K562 (cell line): ENCODE measurements at regions not wholly inside any gene's neighbourhood (a gene's known extent, or its start where the extent isn't known, plus 50 kb on each side); places are given as distances from the start of the nearest gene placed in this dataset.

Experiments used
- ATAC-seq: fragments of 200-7000 bp; cut with Tn5 transposase; 3 replicates; pipeline ENCODE4 v1.9.1; 2020; ENCODE audit warnings: moderate library complexity
- BruUV-seq: library from RNA; stranded (reverse); fragments of 400-500 nt; replicated peaks from 2 replicates; lab custom pipeline; 2021; lab: Mats Ljungman, UMichigan
- CTCF ChIA-PET: fragments of 300-600 bp; formaldehyde crosslinking; extraction: SDS; loops from one replicate; lab custom pipeline; 2021; ENCODE audit warnings: low intra/inter-chr PET ratio; lab: Yijun Ruan, JAX
- POLR2A ChIA-PET: fragments of 300-600, 350-650 bp; sonication (Branson Sonifier 250); formaldehyde crosslinking; extraction: SDS; loops from one replicate; lab custom pipeline; 2021; ENCODE audit warnings: antibody characterized with exemption, inconsistent platforms; lab: Yijun Ruan, JAX
- DNase-seq, 4 experiments: peaks; one replicate each; pipeline versions ENCODE4 v3.0.0 to v3.0.0-alpha.2; 2011 to 2018; ENCODE audit warnings: low spot score in 3 of 4, mixed read lengths in 3 of 4; ENCODE audit errors: extremely low read depth in 1 of 4
- FAIRE-seq: peaks from 2 replicates; lab custom pipeline; 2011; peaks lifted over from hg19 to GRCh38; lab: Jason Lieb, UNC
- H2AFZ ChIP-seq: 2 replicates; pipeline ENCODE4 v1.6.0; 2011; ENCODE audit warnings: low read depth, low read length, control low read depth, inconsistent platforms
- H3K27ac ChIP-seq: fragments of 200-600 bp; 3 replicates; pipeline ENCODE4 v1.8.0; 2011; ENCODE audit warnings: low read depth, mild to moderate bottlenecking, control low read depth, inconsistent platforms, low read length, moderate library complexity, mixed read lengths; ENCODE audit errors: extremely low read depth
- H3K27me3 ChIP-seq, 2 experiments: fragments of 300-600 bp in 1 of 2; 2 replicates in 1 of 2; 3 replicates in 1 of 2; pipeline versions ENCODE4 v1.6.0 to v1.8.0; 2011; ENCODE audit warnings: inconsistent platforms in 2 of 2, low read length in 2 of 2, mild to moderate bottlenecking in 1 of 2, mixed read lengths in 1 of 2, moderate library complexity in 1 of 2; ENCODE audit not compliant: control insufficient read depth in 2 of 2, insufficient read depth in 2 of 2
- H3K36me3 ChIP-seq: fragments of 300-600 bp; 3 replicates; pipeline ENCODE4 v1.8.0; 2011; ENCODE audit warnings: mild to moderate bottlenecking, low read length, inconsistent platforms; ENCODE audit not compliant: control insufficient read depth, insufficient read depth
- H3K4me1 ChIP-seq, 2 experiments: fragments of 200-600 bp in 1 of 2; replicated peaks in 1 of 2; 2 replicates in 1 of 2; 3 replicates in 1 of 2; pipeline versions ENCODE4 v1.5.1 to v1.8.0; 2011; ENCODE audit warnings: inconsistent platforms in 2 of 2, low read length in 2 of 2, mild to moderate bottlenecking in 1 of 2, mixed read lengths in 1 of 2, moderate library complexity in 1 of 2; ENCODE audit not compliant: control insufficient read depth in 2 of 2, insufficient read depth in 2 of 2
- H3K4me2 ChIP-seq: 2 replicates; pipeline ENCODE4 v1.6.1; 2011; ENCODE audit warnings: low read length, control low read depth, inconsistent platforms, mixed read lengths; ENCODE audit not compliant: insufficient read depth
- H3K4me3 ChIP-seq: fragments of 200-600 bp; sonication (generic), shearing (Covaris generic); 2 replicates; pipeline ENCODE4 v1.5.1; 2016; ENCODE audit warnings: control low read depth, inconsistent platforms
- H3K79me2 ChIP-seq: fragments of 200-600 bp; 3 replicates; pipeline ENCODE4 v1.8.0; 2011; ENCODE audit warnings: low read length, inconsistent platforms; ENCODE audit not compliant: control insufficient read depth, insufficient read depth
- H3K9ac ChIP-seq, 2 experiments: 2 replicates each; pipeline versions ENCODE4 v1.6.0 to v1.6.1; 2011; ENCODE audit warnings: low read depth in 2 of 2, low read length in 2 of 2, control low read depth in 1 of 2, inconsistent platforms in 1 of 2, mild to moderate bottlenecking in 1 of 2, mixed read lengths in 1 of 2; ENCODE audit not compliant: insufficient read depth in 1 of 2
- H3K9me1 ChIP-seq: one replicate; pipeline ENCODE4 v1.6.0; 2011; ENCODE audit warnings: inconsistent platforms, mild to moderate bottlenecking, low read length, moderate library complexity; ENCODE audit not compliant: control insufficient read depth, insufficient read depth
- H3K9me3 ChIP-seq: replicated peaks from 2 replicates; pipeline ENCODE4 v1.5.1; 2011; ENCODE audit warnings: low read depth, low read length, inconsistent platforms; ENCODE audit not compliant: control insufficient read depth, insufficient read depth
- H4K20me1 ChIP-seq: replicated peaks from 2 replicates; pipeline ENCODE4 v1.6.1; 2011; ENCODE audit warnings: low read length, inconsistent platforms, mixed read lengths; ENCODE audit not compliant: control insufficient read depth, insufficient read depth
- BHLHE40 ChIP-seq: IDR thresholded peaks from 2 replicates; pipeline ENCODE4 v1.6.1; 2011; ENCODE audit warnings: low read length, improper control_type of control experiment
- HOXB6 ChIP-seq: fragments of 250-450 bp; sonication (Bioruptor Pico); IDR thresholded peaks from 2 replicates; pipeline ENCODE4 v1.5.1; 2022; ENCODE audit warnings: mild to moderate bottlenecking, borderline replicate concordance
- KLF13 ChIP-seq: fragments of 450-650 bp; IDR thresholded peaks from 2 replicates; pipeline ENCODE4 v1.6.1; 2016; ENCODE audit warnings: missing genetic modification characterization, low read depth, mild to moderate bottlenecking, missing compliant biosample characterization, moderate library complexity, borderline replicate concordance
- MAFG ChIP-seq: fragments of 450-650 bp; conservative IDR thresholded peaks from 2 replicates; pipeline ENCODE4 v1.6.1; 2016; ENCODE audit warnings: missing genetic modification characterization, missing compliant biosample characterization
- MED1 ChIP-seq: sonication (generic); formaldehyde crosslinking; IDR thresholded peaks from 2 replicates; pipeline ENCODE4 v1.8.1; 2023; ENCODE audit warnings: missing genetic modification reagents, borderline replicate concordance
- POLR2B ChIP-seq: fragments of 450-650 bp; IDR thresholded peaks from 2 replicates; pipeline ENCODE4 v1.6.1; 2018; ENCODE audit warnings: low read depth; ENCODE audit not compliant: partially characterized antibody
- ZNF639 ChIP-seq, 2 experiments: fragments of 200-800 bp in 1 of 2; sonication (Bioruptor generic) in 1 of 2; sonication (generic) in 1 of 2; formaldehyde crosslinking in 1 of 2; IDR thresholded peaks in 1 of 2; conservative IDR thresholded peaks in 1 of 2; 2 replicates each; pipeline versions ENCODE4 v1.5.0 to v1.6.1; 2016 to 2020; ENCODE audit warnings: missing compliant biosample characterization in 1 of 2, missing genetic modification characterization in 1 of 2, missing genetic modification reagents in 1 of 2
- ZNF77 ChIP-seq: fragments of 250-450 bp; sonication (Bioruptor Pico); IDR thresholded peaks from 2 replicates; pipeline ENCODE4 v1.5.0; 2020
- WGBS: fragments of 100-300 bp; shearing (Covaris generic); methylation state at CpG from one replicate; pipeline ENCODE4 v1.1.6; 2016; ENCODE audit warnings: low coverage, mixed read lengths; ENCODE audit not compliant: insufficient coverage; ENCODE audit errors: missing lambda C conversion rate; 5-methylcytosine and 5-hydroxymethylcytosine counted together
- in situ Hi-C: fragments of 300-500 bp; cut with MboI; formaldehyde crosslinking; loops from 4 replicates; pipeline ENCODE4 v1.15.0; 2018; ENCODE audit warnings: inconsistent platforms, mixed read lengths
- intact Hi-C: fragments of 100-400 bp; cut with micrococcal nuclease; formaldehyde crosslinking; loops from 2 replicates; pipeline ENCODE4 v1.14.2; 2022
- TF ChIP-seq, protein P1 (sequence below): fragments of 250-450 bp; sonication (Bioruptor Pico); IDR thresholded peaks from 2 replicates; pipeline ENCODE4 v1.5.0; 2021
- TF ChIP-seq, protein P2 (sequence below), 3 experiments: IDR thresholded peaks in 2 of 3; conservative IDR thresholded peaks in 1 of 3; 2 replicates each; pipeline ENCODE4 v1.5.1; 2011 to 2012; ENCODE audit warnings: low read length in 3 of 3, mild to moderate bottlenecking in 3 of 3, control low read depth in 2 of 3, improper control_type of control experiment in 1 of 3, inconsistent platforms in 1 of 3, low read depth in 1 of 3, mixed read lengths in 1 of 3, moderate library complexity in 1 of 3; ENCODE audit not compliant: insufficient read depth in 2 of 3
- TF ChIP-seq, protein P3 (sequence below): sonication (generic); formaldehyde crosslinking; IDR thresholded peaks from 2 replicates; pipeline ENCODE4 v1.5.0; 2020; ENCODE audit warnings: missing genetic modification reagents

GRCh38 chr3:168620854-168621253 is 525.1 kb upstream of the GOLIM4 start:
- CTCF ChIA-PET, result no interaction called here
- no peak for DNase-seq
- BruUV-seq, result no TSS peak

DNA sequence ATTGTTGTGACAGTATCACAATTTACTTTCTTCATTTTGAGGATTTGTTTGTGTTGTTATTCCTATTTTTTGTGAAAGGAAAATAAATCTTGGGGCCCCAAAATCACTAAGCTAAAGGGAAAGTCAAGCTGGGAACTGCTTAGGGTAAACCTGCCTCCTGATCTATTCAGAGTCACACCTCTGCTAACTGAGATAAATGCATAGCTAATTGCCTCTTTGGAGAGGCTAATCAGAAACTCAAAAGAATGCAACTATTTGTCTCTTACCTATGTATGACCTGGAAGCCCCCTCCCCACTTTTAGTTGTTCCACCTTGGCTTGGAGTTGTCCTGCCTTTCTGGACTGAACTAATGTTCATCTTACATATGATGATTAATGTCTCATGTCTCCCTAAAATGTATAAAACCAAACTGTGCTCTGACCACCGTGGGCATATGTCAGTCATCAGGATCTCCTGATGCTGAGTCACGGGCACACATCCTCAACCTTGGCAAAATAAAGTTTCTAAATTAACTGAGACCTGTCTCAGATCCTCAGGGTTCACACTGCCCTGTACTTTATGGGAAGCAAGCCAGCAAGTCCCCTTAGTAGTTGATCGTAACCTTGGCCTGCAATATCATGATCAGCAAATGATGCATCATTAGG is 523.2 kb upstream of the GOLIM4 start:
- no peak for DNase-seq
- ChIA-PET CTCF (no interaction called here), POLR2A (no interaction called here)
- Histone ChIP-seq H4K20me1 (no peaks in the 10 kb centered on the region), H3K9me1 (no peaks in the 10 kb centered on the region), H3K27ac (no peak overlapping the region), H2AFZ (no peak overlapping the region), H3K9ac (no peak overlapping the region), H3K36me3 (no peaks in the 10 kb centered on the region), H3K27me3 (no peaks in the 10 kb centered on the region), H3K79me2 (no peaks in the 10 kb centered on the region), H3K4me2 (no peak overlapping the region), H3K9me3 (no peaks in the 10 kb centered on the region), H3K4me1 (no peaks in the 10 kb centered on the region), H3K4me3 (no peak overlapping the region)
- WGBS, result 0% methylated on average over 3 of the region's 3 CpGs
- BruUV-seq, result no TSS peak
- ATAC-seq, result no peak
- FAIRE-seq, result no peak
- in situ Hi-C loops (no loop called here), intact Hi-C loops (no loop called here)
- no peak for TF ChIP-seq ZNF77 (CRISPR knock-in tag)
- no peak for TF ChIP-seq MED1
- no peak for TF ChIP-seq POLR2B
- TF ChIP-seq, protein P1, sequence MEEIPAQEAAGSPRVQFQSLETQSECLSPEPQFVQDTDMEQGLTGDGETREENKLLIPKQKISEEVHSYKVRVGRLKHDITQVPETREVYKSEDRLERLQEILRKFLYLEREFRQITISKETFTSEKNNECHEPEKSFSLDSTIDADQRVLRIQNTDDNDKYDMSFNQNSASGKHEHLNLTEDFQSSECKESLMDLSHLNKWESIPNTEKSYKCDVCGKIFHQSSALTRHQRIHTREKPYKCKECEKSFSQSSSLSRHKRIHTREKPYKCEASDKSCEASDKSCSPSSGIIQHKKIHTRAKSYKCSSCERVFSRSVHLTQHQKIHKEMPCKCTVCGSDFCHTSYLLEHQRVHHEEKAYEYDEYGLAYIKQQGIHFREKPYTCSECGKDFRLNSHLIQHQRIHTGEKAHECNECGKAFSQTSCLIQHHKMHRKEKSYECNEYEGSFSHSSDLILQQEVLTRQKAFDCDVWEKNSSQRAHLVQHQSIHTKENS (CRISPR knock-in tag), result no peak
- TF ChIP-seq, protein P2, sequence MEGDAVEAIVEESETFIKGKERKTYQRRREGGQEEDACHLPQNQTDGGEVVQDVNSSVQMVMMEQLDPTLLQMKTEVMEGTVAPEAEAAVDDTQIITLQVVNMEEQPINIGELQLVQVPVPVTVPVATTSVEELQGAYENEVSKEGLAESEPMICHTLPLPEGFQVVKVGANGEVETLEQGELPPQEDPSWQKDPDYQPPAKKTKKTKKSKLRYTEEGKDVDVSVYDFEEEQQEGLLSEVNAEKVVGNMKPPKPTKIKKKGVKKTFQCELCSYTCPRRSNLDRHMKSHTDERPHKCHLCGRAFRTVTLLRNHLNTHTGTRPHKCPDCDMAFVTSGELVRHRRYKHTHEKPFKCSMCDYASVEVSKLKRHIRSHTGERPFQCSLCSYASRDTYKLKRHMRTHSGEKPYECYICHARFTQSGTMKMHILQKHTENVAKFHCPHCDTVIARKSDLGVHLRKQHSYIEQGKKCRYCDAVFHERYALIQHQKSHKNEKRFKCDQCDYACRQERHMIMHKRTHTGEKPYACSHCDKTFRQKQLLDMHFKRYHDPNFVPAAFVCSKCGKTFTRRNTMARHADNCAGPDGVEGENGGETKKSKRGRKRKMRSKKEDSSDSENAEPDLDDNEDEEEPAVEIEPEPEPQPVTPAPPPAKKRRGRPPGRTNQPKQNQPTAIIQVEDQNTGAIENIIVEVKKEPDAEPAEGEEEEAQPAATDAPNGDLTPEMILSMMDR (IDR thresholded peaks at IDR 0.05 in 2 of 3, conservative IDR thresholded peaks at IDR 0.05 in 1 of 3; ENCODE audit: insufficient read depth in 2 of 3, low read depth in 1 of 3, low read length in 3 of 3), result no peak
- no peak for TF ChIP-seq ZNF639 (CRISPR knock-in tag; conservative IDR thresholded peaks at IDR 0.05 in 1 of 2, IDR thresholded peaks at IDR 0.05 in 1 of 2)
- no peak for TF ChIP-seq MAFG (tag)
- TF ChIP-seq, protein P3, sequence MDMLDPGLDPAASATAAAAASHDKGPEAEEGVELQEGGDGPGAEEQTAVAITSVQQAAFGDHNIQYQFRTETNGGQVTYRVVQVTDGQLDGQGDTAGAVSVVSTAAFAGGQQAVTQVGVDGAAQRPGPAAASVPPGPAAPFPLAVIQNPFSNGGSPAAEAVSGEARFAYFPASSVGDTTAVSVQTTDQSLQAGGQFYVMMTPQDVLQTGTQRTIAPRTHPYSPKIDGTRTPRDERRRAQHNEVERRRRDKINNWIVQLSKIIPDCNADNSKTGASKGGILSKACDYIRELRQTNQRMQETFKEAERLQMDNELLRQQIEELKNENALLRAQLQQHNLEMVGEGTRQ (CRISPR knock-in tag), result no peak

More at GRCh38 chr3:168620854-168621253, 525.1 kb upstream of the GOLIM4 start:
- in situ Hi-C loops, result no loop called here
- H3K27ac ChIP-seq, result no peak overlapping the region
- H3K9me1 ChIP-seq, result no peaks in the 10 kb centered on the region
- no peak overlapping the region for H2AFZ ChIP-seq
- H3K4me1 ChIP-seq, result no peaks in the 10 kb centered on the region
- H3K4me3 ChIP-seq, result no peak overlapping the region
- intact Hi-C loops, result no loop called here
- POLR2A ChIA-PET, result no interaction called here
- no peaks in the 10 kb centered on the region for H3K79me2 ChIP-seq
- 0% methylated on average over 5 of the region's 5 CpGs for WGBS
- no peaks in the 10 kb centered on the region for H4K20me1 ChIP-seq
- H3K36me3 ChIP-seq, result no peaks in the 10 kb centered on the region
- TF ChIP-seq BHLHE40, result no peak
- TF ChIP-seq HOXB6 (CRISPR knock-in tag), result no peak
- no peak for TF ChIP-seq KLF13 (tag)
- no peak for ATAC-seq
- no peaks in the 10 kb centered on the region for H3K27me3 ChIP-seq
- no peak overlapping the region for H3K4me2 ChIP-seq
- H3K9me3 ChIP-seq, result no peaks in the 10 kb centered on the region
- H3K9ac ChIP-seq, result no peak overlapping the region
- no peak for FAIRE-seq
